Tibial nerve (tissue), 4 donors: ENCODE measurements at regions not wholly inside any gene's neighbourhood (a gene's known extent, or its start where the extent isn't known, plus 50 kb on each side); places are given as distances from the start of the nearest gene placed in this dataset.

ENCODE experiments used
- EP300 ChIP-seq, 2 donors: sonication (generic); formaldehyde crosslinking; IDR thresholded peaks; one replicate each; pipeline ENCODE4 v1.6.1; 2017; ENCODE audit warnings: antibody characterized with exemption in 2 of 2, mild to moderate bottlenecking in 1 of 2
- POLR2A ChIP-seq, 2 donors: fragments of 450-650 bp; IDR thresholded peaks; one replicate each; pipeline ENCODE4 v1.6.1; 2017; ENCODE audit warnings: antibody characterized with exemption in 2 of 2, mild to moderate bottlenecking in 2 of 2, moderate library complexity in 2 of 2
- TF ChIP-seq, protein P1 (sequence below), 5 experiments: fragments of 200-600 bp in 3 of 5; fragments of 450-650 bp in 2 of 5; sonication (generic) in 3 of 5; IDR thresholded peaks; one replicate each; pipeline ENCODE4 v1.5.1; 2016 to 2019; ENCODE audit warnings: antibody characterized with exemption in 5 of 5, mild to moderate bottlenecking in 3 of 5, moderate library complexity in 2 of 5

GRCh38 chr19:31591258-31591657, 242.0 kb upstream of the TSHZ3 start:
- TF ChIP-seq, protein P1, sequence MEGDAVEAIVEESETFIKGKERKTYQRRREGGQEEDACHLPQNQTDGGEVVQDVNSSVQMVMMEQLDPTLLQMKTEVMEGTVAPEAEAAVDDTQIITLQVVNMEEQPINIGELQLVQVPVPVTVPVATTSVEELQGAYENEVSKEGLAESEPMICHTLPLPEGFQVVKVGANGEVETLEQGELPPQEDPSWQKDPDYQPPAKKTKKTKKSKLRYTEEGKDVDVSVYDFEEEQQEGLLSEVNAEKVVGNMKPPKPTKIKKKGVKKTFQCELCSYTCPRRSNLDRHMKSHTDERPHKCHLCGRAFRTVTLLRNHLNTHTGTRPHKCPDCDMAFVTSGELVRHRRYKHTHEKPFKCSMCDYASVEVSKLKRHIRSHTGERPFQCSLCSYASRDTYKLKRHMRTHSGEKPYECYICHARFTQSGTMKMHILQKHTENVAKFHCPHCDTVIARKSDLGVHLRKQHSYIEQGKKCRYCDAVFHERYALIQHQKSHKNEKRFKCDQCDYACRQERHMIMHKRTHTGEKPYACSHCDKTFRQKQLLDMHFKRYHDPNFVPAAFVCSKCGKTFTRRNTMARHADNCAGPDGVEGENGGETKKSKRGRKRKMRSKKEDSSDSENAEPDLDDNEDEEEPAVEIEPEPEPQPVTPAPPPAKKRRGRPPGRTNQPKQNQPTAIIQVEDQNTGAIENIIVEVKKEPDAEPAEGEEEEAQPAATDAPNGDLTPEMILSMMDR (IDR thresholded peaks at IDR 0.05) = no peak
- no peak for TF ChIP-seq EP300 (IDR thresholded peaks at IDR 0.05)
- TF ChIP-seq POLR2A (IDR thresholded peaks at IDR 0.05) = no peak
